ENCODE measurements at regions not wholly inside any gene's neighbourhood (a gene's known extent, or its start where the extent isn't known, plus 50 kb on each side); places are given as distances from the start of the nearest gene placed in this dataset.

GRCh38 chr2:147639386-147639785 lies 205.4 kb upstream of the ACVR2A start:
- no peak overlapping the region for H3K27ac ChIP-seq
- H3K9ac ChIP-seq, result no peak overlapping the region
- H3K36me3 ChIP-seq (ENCODE audit: control insufficient read depth, insufficient read depth, low read length), result no peaks in the 10 kb centered on the region
- no peak overlapping the region for H2AFZ ChIP-seq
- H3K79me2 ChIP-seq, result no peaks in the 10 kb centered on the region
- H3K4me1 ChIP-seq, result no peaks in the 10 kb centered on the region
- no peak overlapping the region for H3K4me3 ChIP-seq (ENCODE audit: low read depth, low read length)
- no peaks in the 10 kb centered on the region for H3K27me3 ChIP-seq (ENCODE audit: control insufficient read depth, insufficient read depth, low read length)
- H3K4me2 ChIP-seq (ENCODE audit: low read length), result no peak overlapping the region
- H3K9me3 ChIP-seq (ENCODE audit: control insufficient read depth, low read length), result no peaks in the 10 kb centered on the region
- TF ChIP-seq CTCF (IDR thresholded peaks at IDR 0.05), result no peak

- H3K9ac ChIP-seq, result no peak overlapping the region
- H3K4me2 ChIP-seq (ENCODE audit: low read length), result no peak overlapping the region
- no peaks in the 10 kb centered on the region for H3K9me3 ChIP-seq (ENCODE audit: control insufficient read depth, low read length)
- no peak overlapping the region for H3K27ac ChIP-seq
- TF ChIP-seq CTCF (IDR thresholded peaks at IDR 0.05), result no peak
- H3K36me3 ChIP-seq (ENCODE audit: control insufficient read depth, insufficient read depth, low read length), result no peaks in the 10 kb centered on the region
- no peaks in the 10 kb centered on the region for H3K27me3 ChIP-seq (ENCODE audit: control insufficient read depth, insufficient read depth, low read length)
- H3K79me2 ChIP-seq, result no peaks in the 10 kb centered on the region
- H3K4me3 ChIP-seq (ENCODE audit: low read depth, low read length), result no peak overlapping the region
- peak overlapping the region; percentile 54 for H2AFZ ChIP-seq
- H3K4me1 ChIP-seq, result no peaks in the 10 kb centered on the region
Observed at GRCh38 chr2:147636886-147637285, 207.9 kb upstream of the ACVR2A start.

- H2AFZ ChIP-seq, result no peak overlapping the region
Observed at GRCh38 chr2:147636238-147636882, 208.5 kb upstream of the ACVR2A start.

GRCh38 chr2:147634826-147635225 lies 210.0 kb upstream of the ACVR2A start:
- no peaks in the 10 kb centered on the region for H3K9me3 ChIP-seq (ENCODE audit: control insufficient read depth, low read length)
- no peak overlapping the region for H3K27ac ChIP-seq
- H2AFZ ChIP-seq, result no peak overlapping the region
- no peak for TF ChIP-seq CTCF (IDR thresholded peaks at IDR 0.05)
- H3K27me3 ChIP-seq (ENCODE audit: control insufficient read depth, insufficient read depth, low read length), result no peaks in the 10 kb centered on the region
- no peaks in the 10 kb centered on the region for H3K4me1 ChIP-seq
- H3K36me3 ChIP-seq (ENCODE audit: control insufficient read depth, insufficient read depth, low read length), result no peaks in the 10 kb centered on the region
- H3K9ac ChIP-seq, result no peak overlapping the region
- H3K4me3 ChIP-seq (ENCODE audit: low read depth, low read length), result no peak overlapping the region
- H3K4me2 ChIP-seq (ENCODE audit: low read length), result no peak overlapping the region
- no peaks in the 10 kb centered on the region for H3K79me2 ChIP-seq

More at GRCh38 chr2:147636238-147636882, 208.5 kb upstream of the ACVR2A start:
- no peak overlapping the region for H3K4me2 ChIP-seq (ENCODE audit: low read length)
- H3K4me1 ChIP-seq, result no peaks in the 10 kb centered on the region
- H3K9ac ChIP-seq, result no peak overlapping the region
- no peak for TF ChIP-seq CTCF (IDR thresholded peaks at IDR 0.05)
- H3K27me3 ChIP-seq (ENCODE audit: control insufficient read depth, insufficient read depth, low read length), result no peaks in the 10 kb centered on the region
- no peak overlapping the region for H3K4me3 ChIP-seq (ENCODE audit: low read depth, low read length)
- no peak overlapping the region for H3K27ac ChIP-seq
- H3K36me3 ChIP-seq (ENCODE audit: control insufficient read depth, insufficient read depth, low read length), result no peaks in the 10 kb centered on the region
- no peaks in the 10 kb centered on the region for H3K79me2 ChIP-seq
- no peaks in the 10 kb centered on the region for H3K9me3 ChIP-seq (ENCODE audit: control insufficient read depth, low read length)

GRCh38 chr2:147632198-147632597 lies 212.6 kb upstream of the ACVR2A start:
- no peaks in the 10 kb centered on the region for H3K4me1 ChIP-seq
- H3K36me3 ChIP-seq (ENCODE audit: control insufficient read depth, insufficient read depth, low read length), result no peaks in the 10 kb centered on the region

More at GRCh38 chr2:147632198-147632597, 212.6 kb upstream of the ACVR2A start:
- Histone ChIP-seq H3K4me3 (ENCODE audit: low read depth, low read length) (no peak overlapping the region), H3K27me3 (ENCODE audit: control insufficient read depth, insufficient read depth, low read length) (no peaks in the 10 kb centered on the region), H2AFZ (no peak overlapping the region), H3K27ac (no peak overlapping the region), H3K9ac (no peak overlapping the region), H3K9me3 (ENCODE audit: control insufficient read depth, low read length) (no peaks in the 10 kb centered on the region), H3K4me2 (ENCODE audit: low read length) (no peak overlapping the region), H3K79me2 (no peaks in the 10 kb centered on the region)
- no peak for TF ChIP-seq CTCF (IDR thresholded peaks at IDR 0.05)

All from parathyroid adenoma (tissue), 2 donors.